SK-N-SH (cell line): ENCODE measurements at regions not wholly inside any gene's neighbourhood (a gene's known extent, or its start where the extent isn't known, plus 50 kb on each side); places are given as distances from the start of the nearest gene placed in this dataset.

Experiments
- EP300 ChIP-seq, 2 experiments: IDR thresholded peaks; 2 replicates each; pipeline versions ENCODE4 v1.4.0 to v1.6.1; 2012; ENCODE audit warnings: borderline replicate concordance in 1 of 2, low read depth in 1 of 2, low read length in 1 of 2
- EZH2phosphoT487 ChIP-seq: fragments of 200-600 bp; sonication (generic); IDR thresholded peaks from 2 replicates; pipeline ENCODE4 v1.6.1; 2017; ENCODE audit warnings: low read depth, mixed run types, mild to moderate bottlenecking, antibody characterized with exemption, moderate library complexity, borderline replicate concordance
- FOXJ3 ChIP-seq: sonication (generic); formaldehyde crosslinking; IDR thresholded peaks from 2 replicates; pipeline ENCODE4 v1.5.1; 2020; ENCODE audit warnings: mild to moderate bottlenecking, missing genetic modification reagents
- GATA2 ChIP-seq: sonication (generic); formaldehyde crosslinking; IDR thresholded peaks from 2 replicates; pipeline ENCODE4 v1.5.0; 2020; ENCODE audit warnings: mild to moderate bottlenecking, missing genetic modification reagents
- MAX ChIP-seq: IDR thresholded peaks from 2 replicates; pipeline ENCODE4 v1.4.0; 2012; ENCODE audit warnings: low read depth
- RCOR1 ChIP-seq: fragments of 150-350 bp; IDR thresholded peaks from 2 replicates; pipeline ENCODE4 v1.6.1; 2017; ENCODE audit warnings: antibody characterized with exemption, low read length
- REST ChIP-seq: IDR thresholded peaks from 2 replicates; pipeline ENCODE4 v1.6.1; 2012; ENCODE audit warnings: mild to moderate bottlenecking, low read depth, low read length, moderate library complexity
- RXRA ChIP-seq: IDR thresholded peaks from 2 replicates; pipeline ENCODE4 v1.4.0; 2012; ENCODE audit warnings: low read depth, mild to moderate bottlenecking, borderline replicate concordance
- TAF1 ChIP-seq: IDR thresholded peaks from 2 replicates; pipeline ENCODE4 v1.6.1; 2012; ENCODE audit warnings: low read depth, mild to moderate bottlenecking, low read length, moderate library complexity, borderline replicate concordance
- TF ChIP-seq, protein P1 (sequence below): fragments of 200-600 bp; sonication (generic); IDR thresholded peaks from 2 replicates; pipeline ENCODE4 v1.6.1; 2017; ENCODE audit warnings: antibody characterized with exemption, mild to moderate bottlenecking, moderate library complexity

GRCh38 chr7:152986376-152986775 is 226.8 kb downstream of the ACTR3B start:
- TF ChIP-seq, protein P1, sequence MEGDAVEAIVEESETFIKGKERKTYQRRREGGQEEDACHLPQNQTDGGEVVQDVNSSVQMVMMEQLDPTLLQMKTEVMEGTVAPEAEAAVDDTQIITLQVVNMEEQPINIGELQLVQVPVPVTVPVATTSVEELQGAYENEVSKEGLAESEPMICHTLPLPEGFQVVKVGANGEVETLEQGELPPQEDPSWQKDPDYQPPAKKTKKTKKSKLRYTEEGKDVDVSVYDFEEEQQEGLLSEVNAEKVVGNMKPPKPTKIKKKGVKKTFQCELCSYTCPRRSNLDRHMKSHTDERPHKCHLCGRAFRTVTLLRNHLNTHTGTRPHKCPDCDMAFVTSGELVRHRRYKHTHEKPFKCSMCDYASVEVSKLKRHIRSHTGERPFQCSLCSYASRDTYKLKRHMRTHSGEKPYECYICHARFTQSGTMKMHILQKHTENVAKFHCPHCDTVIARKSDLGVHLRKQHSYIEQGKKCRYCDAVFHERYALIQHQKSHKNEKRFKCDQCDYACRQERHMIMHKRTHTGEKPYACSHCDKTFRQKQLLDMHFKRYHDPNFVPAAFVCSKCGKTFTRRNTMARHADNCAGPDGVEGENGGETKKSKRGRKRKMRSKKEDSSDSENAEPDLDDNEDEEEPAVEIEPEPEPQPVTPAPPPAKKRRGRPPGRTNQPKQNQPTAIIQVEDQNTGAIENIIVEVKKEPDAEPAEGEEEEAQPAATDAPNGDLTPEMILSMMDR = no peak
- TF ChIP-seq EZH2phosphoT487 = no peak
- TF ChIP-seq TAF1 = no peak
- TF ChIP-seq MAX = no peak
- TF ChIP-seq RXRA = no peak
- TF ChIP-seq RCOR1 = no peak
- no peak for TF ChIP-seq EP300 (IDR thresholded peaks at IDR 0.05; ENCODE audit: borderline replicate concordance in 1 of 2, low read depth in 1 of 2, low read length in 1 of 2)
- TF ChIP-seq GATA2 = no peak
- no peak for TF ChIP-seq REST
- TF ChIP-seq FOXJ3 = no peak
